ENCODE measurements at regions not wholly inside any gene's neighbourhood (a gene's known extent, or its start where the extent isn't known, plus 50 kb on each side); places are given as distances from the start of the nearest gene placed in this dataset.

GRCh38 chr2:145119225-145119624 lies 599.3 kb upstream of the ZEB2 start:
- no peak for DNase-seq

GRCh38 chr2:145116834-145117725 lies 597.2 kb upstream of the ZEB2 start:
- DNase-seq, result no peak

- DNase-seq, result no peak
Measured at GRCh38 chr2:145116056-145116455, 596.1 kb upstream of the ZEB2 start.

GRCh38 chr2:145114726-145115125 lies 594.8 kb upstream of the ZEB2 start:
- no peak for DNase-seq

GRCh38 chr2:145112467-145112866 lies 592.5 kb upstream of the ZEB2 start:
- no peak for DNase-seq

GRCh38 chr2:145110668-145111356 lies 590.9 kb upstream of the ZEB2 start:
- DNase-seq, result no peak

GRCh38 chr2:145108959-145109710 lies 589.2 kb upstream of the ZEB2 start:
- no peak for DNase-seq

GRCh38 chr2:145108361-145108778 lies 588.5 kb upstream of the ZEB2 start:
- no peak for DNase-seq

- DNase-seq, result no peak
Measured at GRCh38 chr2:145106293-145106692, 586.4 kb upstream of the ZEB2 start.

- DNase-seq, result no peak
Measured at GRCh38 chr2:145102706-145103105, 582.8 kb upstream of the ZEB2 start.

GRCh38 chr2:145100301-145100700 lies 580.4 kb upstream of the ZEB2 start:
- DNase-seq, result no peak

- DNase-seq, result no peak
Measured at GRCh38 chr2:145096582-145096981, 576.7 kb upstream of the ZEB2 start.

GRCh38 chr2:145095641-145096435 lies 575.9 kb upstream of the ZEB2 start:
- DNase-seq, result no peak

GRCh38 chr2:145094370-145094769 lies 574.5 kb upstream of the ZEB2 start:
- DNase-seq, result no peak

GRCh38 chr2:145091967-145092366 lies 572.0 kb upstream of the ZEB2 start:
- no peak for DNase-seq

- DNase-seq, result no peak
Measured at GRCh38 chr2:145090841-145091761, 571.2 kb upstream of the ZEB2 start.

- DNase-seq, result no peak
Measured at GRCh38 chr2:145088756-145089155, 568.8 kb upstream of the ZEB2 start.

- no peak for DNase-seq
Measured at GRCh38 chr2:145086910-145087309, 567.0 kb upstream of the ZEB2 start.

- no peak for DNase-seq
Measured at GRCh38 chr2:145085612-145086011, 565.7 kb upstream of the ZEB2 start.

- no peak for DNase-seq
Measured at GRCh38 chr2:145080426-145080825, 560.5 kb upstream of the ZEB2 start.

- DNase-seq, result no peak
Measured at GRCh38 chr2:145079641-145080040, 559.7 kb upstream of the ZEB2 start.

GRCh38 chr2:145078923-145079322 lies 559.0 kb upstream of the ZEB2 start:
- no peak for DNase-seq
